ENCODE measurements at regions not wholly inside any gene's neighbourhood (a gene's known extent, or its start where the extent isn't known, plus 50 kb on each side); places are given as distances from the start of the nearest gene placed in this dataset.

GRCh38 chr5:159550951-159551350 is 220.7 kb upstream of the IL12B start:
- Histone ChIP-seq H3K4me2 (ENCODE audit: insufficient read depth, low read length) (no peak overlapping the region), H3K27ac (ENCODE audit: extremely low read depth, low read depth, low read length) (no peak overlapping the region), H3K36me3 (ENCODE audit: control insufficient read depth, insufficient read depth, low read length) (no peaks in the 10 kb centered on the region), H3K9me1 (ENCODE audit: control insufficient read depth, insufficient read depth, low read length) (no peaks in the 10 kb centered on the region), H3K79me2 (ENCODE audit: control insufficient read depth, insufficient read depth, low read length) (no peaks in the 10 kb centered on the region), H3K9ac (ENCODE audit: insufficient read depth in 1 of 2, low read depth in 2 of 2, low read length in 2 of 2) (no peak overlapping the region), H3K9me3 (replicated peaks; ENCODE audit: control insufficient read depth, insufficient read depth, low read depth, low read length) (no peaks in the 10 kb centered on the region), H3K4me3 (no peak overlapping the region), H2AFZ (ENCODE audit: low read depth, low read length) (no peak overlapping the region), H3K27me3 (ENCODE audit: control insufficient read depth in 2 of 2, insufficient read depth in 2 of 2, low read length in 2 of 2) (no peaks in the 10 kb centered on the region), H4K20me1 (replicated peaks; ENCODE audit: control insufficient read depth, insufficient read depth, low read length) (no peaks in the 10 kb centered on the region), H3K4me1 (replicated peaks in 1 of 2; ENCODE audit: control insufficient read depth in 2 of 2, insufficient read depth in 2 of 2, low read length in 2 of 2) (no peaks in the 10 kb centered on the region)
- TF ChIP-seq HLTF (IDR thresholded peaks at IDR 0.05) (no peak), SMAD1 (IDR thresholded peaks at IDR 0.05; ENCODE audit: low read depth, low read length, partially characterized antibody) (no peak), ZNF282 (CRISPR knock-in tag; IDR thresholded peaks at IDR 0.05) (no peak), NFIX (CRISPR knock-in tag; IDR thresholded peaks at IDR 0.05; ENCODE audit: low read depth) (no peak), MTA1 (IDR thresholded peaks at IDR 0.05; ENCODE audit: borderline replicate concordance) (no peak), ZBTB2 (IDR thresholded peaks at IDR 0.05) (no peak), ZNF212 (CRISPR knock-in tag; IDR thresholded peaks at IDR 0.05) (no peak), KDM1A (IDR thresholded peaks at IDR 0.05) (no peak), STAT6 (CRISPR knock-in tag; IDR thresholded peaks at IDR 0.05) (no peak)
- BruUV-seq (replicated peaks) = no TSS peak
- ChIA-PET CTCF (ENCODE audit: low intra/inter-chr PET ratio) (no interaction called here), POLR2A (interaction anchor here (0.6 kb wide), 1 partner anchor 124 kb away, joined by 3 read pairs; no protein-coding TSS in a partner anchor)
- in situ Hi-C loops (cut with MboI) (no loop called here), intact Hi-C loops (cut with micrococcal nuclease) (no loop called here)
- 0% methylated on average over 1 of the region's 1 CpG for WGBS (ENCODE audit: insufficient coverage, low coverage, missing lambda C conversion rate)
- ATAC-seq (no peak), FAIRE-seq (no peak), DNase-seq (ENCODE audit: extremely low read depth in 1 of 4, low spot score in 3 of 4) (no peak)
